SU-DHL-6 (cell line): ENCODE measurements at regions not wholly inside any gene's neighbourhood (a gene's known extent, or its start where the extent isn't known, plus 50 kb on each side); places are given as distances from the start of the nearest gene placed in this dataset.
"Not testable (repeated sequence)": the region's sequence is repeated elsewhere in the genome, so short reads cannot be mapped to it uniquely, and the experiment has no call there.

Experiments
- H2AFZ ChIP-seq: fragments of 200-600 bp; sonication (generic); 2 replicates; pipeline ENCODE4 v1.6.1; 2014; ENCODE audit warnings: low read depth, mild to moderate bottlenecking, moderate library complexity, mixed read lengths, antibody characterized with exemption, low read length; ENCODE audit not compliant: severe bottlenecking
- H3F3A ChIP-seq: fragments of 200-600 bp; shearing (Covaris generic); 2 replicates; pipeline ENCODE4 v1.6.0; 2016; ENCODE audit warnings: antibody characterized with exemption, mild to moderate bottlenecking; ENCODE audit not compliant: insufficient read depth
- H3K27ac ChIP-seq: fragments of 200-600 bp; sonication (generic); 2 replicates; pipeline ENCODE4 v1.5.1; 2016; ENCODE audit warnings: low read depth, mild to moderate bottlenecking, low read length, moderate library complexity, mixed read lengths
- H3K27me3 ChIP-seq: fragments of 200-600 bp; sonication (generic), shearing (Covaris generic); 2 replicates; pipeline ENCODE4 v1.6.0; 2014; ENCODE audit warnings: mild to moderate bottlenecking, low read length
- H3K36me3 ChIP-seq: fragments of 200-600 bp; sonication (generic); 2 replicates; pipeline ENCODE4 v1.6.1; 2014; ENCODE audit warnings: mild to moderate bottlenecking, low read length, mixed read lengths
- H3K4me2 ChIP-seq: fragments of 300-600, 200-600 bp; shearing (Covaris generic), sonication (generic); 2 replicates; pipeline ENCODE4 v1.6.0; 2014; ENCODE audit warnings: low read length, low read depth, mild to moderate bottlenecking; ENCODE audit not compliant: poor library complexity, severe bottlenecking
- H3K4me3 ChIP-seq: fragments of 200-600 bp; sonication (generic); 2 replicates; pipeline ENCODE4 v1.5.1; 2014; ENCODE audit warnings: antibody characterized with exemption, low read length, mild to moderate bottlenecking, mixed read lengths; ENCODE audit not compliant: insufficient read depth, poor library complexity, severe bottlenecking
- H3K79me2 ChIP-seq: fragments of 200-600 bp; sonication (generic); 2 replicates; pipeline ENCODE4 v1.6.1; 2014; ENCODE audit warnings: mild to moderate bottlenecking, low read length, moderate library complexity; ENCODE audit not compliant: insufficient read depth
- H3K9ac ChIP-seq: fragments of 200-600 bp; sonication (generic); 2 replicates; pipeline ENCODE4 v1.7.0; 2014; ENCODE audit warnings: mild to moderate bottlenecking, low read length
- H3K9me2 ChIP-seq: fragments of 200-600 bp; sonication (generic); replicated peaks from 2 replicates; pipeline ENCODE4 v1.6.1; 2014; ENCODE audit warnings: low read length; ENCODE audit not compliant: insufficient read depth
- H3K9me3 ChIP-seq: fragments of 200-600 bp; sonication (generic); 2 replicates; pipeline ENCODE4 v1.6.1; 2014; ENCODE audit warnings: low read length, mixed read lengths; ENCODE audit not compliant: insufficient read depth
- H4K20me1 ChIP-seq: fragments of 200-600 bp; sonication (generic); 2 replicates; pipeline ENCODE4 v1.6.1; 2014; ENCODE audit warnings: low read depth, mild to moderate bottlenecking, antibody characterized with exemption, low read length, moderate library complexity, mixed read lengths
- CTCF ChIP-seq: fragments of 200-600 bp; sonication (generic); IDR thresholded peaks from one replicate; pipeline ENCODE4 v1.5.1; 2017; ENCODE audit warnings: antibody characterized with exemption, mild to moderate bottlenecking, low read length, moderate library complexity; ENCODE audit not compliant: insufficient read depth, poor library complexity, severe bottlenecking
- EZH2phosphoT487 ChIP-seq: fragments of 200-600 bp; sonication (generic), shearing (Covaris generic); conservative IDR thresholded peaks from 2 replicates; pipeline ENCODE4 v1.6.1; 2018; ENCODE audit warnings: mild to moderate bottlenecking, antibody characterized with exemption, low read length, moderate library complexity, mixed read lengths

GRCh38 chr17:73912373-73912746 is 268.1 kb upstream of the SDK2 start:
- H3K27me3 ChIP-seq = no peaks in the 10 kb centered on the region
- H3F3A ChIP-seq = no peaks in the 10 kb centered on the region
- no peak for TF ChIP-seq EZH2phosphoT487
- no peak for TF ChIP-seq CTCF
- H2AFZ ChIP-seq = no peak overlapping the region
- no peaks in the 10 kb centered on the region for H3K9me2 ChIP-seq
- no peaks in the 10 kb centered on the region for H4K20me1 ChIP-seq
- no peaks in the 10 kb centered on the region for H3K9me3 ChIP-seq
- H3K4me3 ChIP-seq = no peak overlapping the region
- no peak overlapping the region for H3K27ac ChIP-seq
- H3K79me2 ChIP-seq = no peaks in the 10 kb centered on the region
- H3K36me3 ChIP-seq = no peaks in the 10 kb centered on the region
- no peak overlapping the region for H3K9ac ChIP-seq
- H3K4me2 ChIP-seq = no peak overlapping the region

DNA sequence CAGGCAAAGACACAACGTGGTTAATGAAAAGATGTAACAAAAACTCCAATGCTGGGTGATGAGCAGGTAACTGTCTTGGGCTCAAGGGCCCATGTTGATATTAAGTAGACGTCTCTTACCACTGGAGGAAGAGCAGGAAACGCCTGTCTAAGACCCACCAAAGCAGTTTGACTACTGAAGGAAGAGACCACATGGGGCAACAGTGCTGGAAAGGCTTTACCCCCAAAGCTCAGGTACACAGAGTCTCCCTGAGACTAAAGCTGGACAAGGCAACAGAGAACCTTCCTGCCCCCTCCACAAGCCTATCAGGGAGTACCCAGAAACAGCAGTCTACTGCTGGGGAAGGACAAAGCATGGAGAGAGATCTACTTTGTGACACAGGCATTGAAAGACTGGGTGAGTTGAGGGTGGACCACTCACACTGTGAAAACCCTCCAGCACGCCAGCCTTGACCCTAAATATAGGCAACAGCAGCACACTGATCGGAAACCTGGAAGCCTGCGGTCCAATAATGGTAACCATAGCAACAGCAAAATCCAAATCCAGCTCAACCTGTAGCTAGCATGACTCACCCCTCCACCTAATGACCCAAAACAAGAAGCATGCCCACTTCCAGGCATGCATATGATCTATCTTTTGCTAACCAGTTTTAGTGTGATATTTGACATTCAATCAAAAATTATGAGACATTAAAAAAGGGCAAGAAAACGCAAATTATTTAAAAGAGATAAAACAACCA is 270.5 kb upstream of the SDK2 start:
- no peaks in the 10 kb centered on the region for H3K79me2 ChIP-seq
- no peaks in the 10 kb centered on the region; the same call in 1 of the 2 replicates for H3K36me3 ChIP-seq
- TF ChIP-seq EZH2phosphoT487 (no peak), CTCF (no peak)
- no peaks in the 10 kb centered on the region for H3K9me3 ChIP-seq
- no peak overlapping the region for H3K4me2 ChIP-seq
- H3K27me3 ChIP-seq = 0 out of 2 replicates have a peak, but pooled peaks cover 3% of the 10 kb centered on the region
- no peaks in the 10 kb centered on the region for H4K20me1 ChIP-seq
- H3F3A ChIP-seq = no peaks in the 10 kb centered on the region
- H3K9me2 ChIP-seq = no peaks in the 10 kb centered on the region
- no peak overlapping the region for H3K9ac ChIP-seq
- no peak overlapping the region for H2AFZ ChIP-seq
- H3K4me3 ChIP-seq = no peak overlapping the region
- H3K27ac ChIP-seq = no peak overlapping the region

- not testable (repeated sequence) for H3K4me2 ChIP-seq, H3K27me3 ChIP-seq, H3K79me2 ChIP-seq, H3K9ac ChIP-seq, H3F3A ChIP-seq, H4K20me1 ChIP-seq, H3K27ac ChIP-seq, H3K36me3 ChIP-seq, H3K4me3 ChIP-seq, H3K9me2 ChIP-seq, H3K9me3 ChIP-seq, H2AFZ ChIP-seq
Measured at GRCh38 chr17:73919033-73919432, 274.8 kb upstream of the SDK2 start.

DNA sequence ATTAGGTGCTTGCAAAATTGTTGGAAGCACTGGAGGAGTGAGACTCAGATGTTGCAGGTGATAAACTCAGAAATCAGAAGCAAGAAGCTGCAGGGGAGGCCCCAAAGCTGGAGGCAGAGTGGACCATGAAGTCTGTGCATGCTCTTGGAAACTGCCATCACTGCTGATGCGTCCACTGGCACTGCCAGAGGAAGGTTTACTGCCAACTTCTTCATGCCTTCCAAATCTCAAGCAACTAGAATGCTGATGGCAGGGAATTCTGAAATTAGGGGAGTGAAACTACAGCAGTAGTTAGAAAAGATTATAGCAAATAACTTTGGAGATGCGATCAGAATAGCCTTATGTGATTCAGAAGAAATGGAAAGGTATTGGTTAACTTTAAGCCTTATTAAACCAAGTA is 277.1 kb upstream of the SDK2 start:
- Histone ChIP-seq H2AFZ (no peak overlapping the region), H3K9ac (no peak overlapping the region), H3K79me2 (no peaks in the 10 kb centered on the region), H3K4me3 (no peak overlapping the region), H3K4me2 (no peak overlapping the region), H3K36me3 (no peaks in the 10 kb centered on the region; the same call in 1 of the 2 replicates), H3K27ac (no peak overlapping the region), H4K20me1 (no peaks in the 10 kb centered on the region), H3K27me3 (0 out of 2 replicates have a peak, but pooled peaks cover 3% of the 10 kb centered on the region), H3F3A (no peaks in the 10 kb centered on the region), H3K9me2 (no peaks in the 10 kb centered on the region), H3K9me3 (no peaks in the 10 kb centered on the region)
- TF ChIP-seq EZH2phosphoT487 (no peak), CTCF (no peak)
